Endothelial cell (in vitro differentiated cells): ENCODE measurements at regions not wholly inside any gene's neighbourhood (a gene's known extent, or its start where the extent isn't known, plus 50 kb on each side); places are given as distances from the start of the nearest gene placed in this dataset.

ENCODE experiments used
- DNase-seq: peaks from one replicate; pipeline ENCODE4 v3.0.0; 2021; ENCODE audit warnings: low spot score
- H3K27ac Mint-ChIP-seq: one replicate; pipeline ENCODE4 v1.8.0; 2021; ENCODE audit warnings: mixed read lengths, inconsistent platforms; ENCODE audit not compliant: unreplicated experiment
- H3K27me3 Mint-ChIP-seq: one replicate; pipeline ENCODE4 v1.8.0; 2021; ENCODE audit warnings: mild to moderate bottlenecking, moderate library complexity, mixed read lengths, inconsistent platforms; ENCODE audit not compliant: unreplicated experiment
- H3K36me3 Mint-ChIP-seq: one replicate; pipeline ENCODE4 v1.8.0; 2021; ENCODE audit warnings: mild to moderate bottlenecking, low read depth, mixed read lengths, inconsistent platforms; ENCODE audit not compliant: unreplicated experiment
- H3K4me1 Mint-ChIP-seq: one replicate; pipeline ENCODE4 v1.8.0; 2021; ENCODE audit warnings: mild to moderate bottlenecking, mixed read lengths, inconsistent platforms; ENCODE audit not compliant: unreplicated experiment
- H3K4me3 Mint-ChIP-seq: one replicate; pipeline ENCODE4 v1.8.0; 2021; ENCODE audit warnings: mild to moderate bottlenecking, mixed read lengths, inconsistent platforms; ENCODE audit not compliant: unreplicated experiment
- H3K9me3 Mint-ChIP-seq: one replicate; pipeline ENCODE4 v1.8.0; 2021; ENCODE audit warnings: mixed read lengths, inconsistent platforms; ENCODE audit not compliant: unreplicated experiment
- CTCF ChIP-seq: fragments of 200-600 bp; sonication (generic); IDR thresholded peaks from one replicate; pipeline ENCODE4 v1.5.0; 2021; ENCODE audit warnings: antibody characterized with exemption; ENCODE audit not compliant: unreplicated experiment

GRCh38 chr6:12594530-12594893, 122.1 kb upstream of the PHACTR1 start:
- Mint-ChIP-seq H3K27me3 (no peaks in the 10 kb centered on the region), H3K36me3 (no peaks in the 10 kb centered on the region), H3K9me3 (no peaks in the 10 kb centered on the region), H3K4me3 (no peak overlapping the region), H3K27ac (no peak overlapping the region), H3K4me1 (no peaks in the 10 kb centered on the region)
- no peak for DNase-seq
- TF ChIP-seq CTCF = no peak

- no peak overlapping the region for H3K27ac Mint-ChIP-seq
- no peak for TF ChIP-seq CTCF
- H3K9me3 Mint-ChIP-seq = no peaks in the 10 kb centered on the region
- DNase-seq = no peak
- no peak overlapping the region for H3K4me3 Mint-ChIP-seq
- H3K4me1 Mint-ChIP-seq = peaks cover under 1% of the 10 kb centered on the region
- H3K36me3 Mint-ChIP-seq = no peaks in the 10 kb centered on the region
- no peaks in the 10 kb centered on the region for H3K27me3 Mint-ChIP-seq
These were observed 121.3 kb upstream of the PHACTR1 start for GRCh38 chr6:12595161-12595811.

GRCh38 chr6:12596731-12597130, 119.8 kb upstream of the PHACTR1 start:
- peaks cover 10% of the 10 kb centered on the region for H3K4me1 Mint-ChIP-seq
- no peaks in the 10 kb centered on the region for H3K9me3 Mint-ChIP-seq
- no peaks in the 10 kb centered on the region for H3K27me3 Mint-ChIP-seq
- DNase-seq = no peak
- H3K4me3 Mint-ChIP-seq = no peak overlapping the region
- H3K27ac Mint-ChIP-seq = no peak overlapping the region
- no peaks in the 10 kb centered on the region for H3K36me3 Mint-ChIP-seq
- no peak for TF ChIP-seq CTCF

- Mint-ChIP-seq H3K4me3 (no peak overlapping the region), H3K4me1 (peaks cover 23% of the 10 kb centered on the region), H3K36me3 (no peaks in the 10 kb centered on the region), H3K27me3 (no peaks in the 10 kb centered on the region), H3K9me3 (no peaks in the 10 kb centered on the region), H3K27ac (no peak overlapping the region)
- TF ChIP-seq CTCF = no peak
- no peak for DNase-seq
These were observed 117.6 kb upstream of the PHACTR1 start for GRCh38 chr6:12598919-12599318.

- Mint-ChIP-seq H3K9me3 (no peaks in the 10 kb centered on the region), H3K36me3 (no peaks in the 10 kb centered on the region), H3K27me3 (no peaks in the 10 kb centered on the region), H3K4me1 (peaks cover 23% of the 10 kb centered on the region), H3K27ac (no peak overlapping the region), H3K4me3 (no peak overlapping the region)
- no peak for DNase-seq
- TF ChIP-seq CTCF = no peak
These were observed 114.7 kb upstream of the PHACTR1 start for GRCh38 chr6:12601881-12602280.
